ENCODE measurements at regions not wholly inside any gene's neighbourhood (a gene's known extent, or its start where the extent isn't known, plus 50 kb on each side); places are given as distances from the start of the nearest gene placed in this dataset.

- DNase-seq, result no peak
Observed at GRCh38 chr15:97446138-97446537, 514.4 kb upstream of the ARRDC4 start.

DNA sequence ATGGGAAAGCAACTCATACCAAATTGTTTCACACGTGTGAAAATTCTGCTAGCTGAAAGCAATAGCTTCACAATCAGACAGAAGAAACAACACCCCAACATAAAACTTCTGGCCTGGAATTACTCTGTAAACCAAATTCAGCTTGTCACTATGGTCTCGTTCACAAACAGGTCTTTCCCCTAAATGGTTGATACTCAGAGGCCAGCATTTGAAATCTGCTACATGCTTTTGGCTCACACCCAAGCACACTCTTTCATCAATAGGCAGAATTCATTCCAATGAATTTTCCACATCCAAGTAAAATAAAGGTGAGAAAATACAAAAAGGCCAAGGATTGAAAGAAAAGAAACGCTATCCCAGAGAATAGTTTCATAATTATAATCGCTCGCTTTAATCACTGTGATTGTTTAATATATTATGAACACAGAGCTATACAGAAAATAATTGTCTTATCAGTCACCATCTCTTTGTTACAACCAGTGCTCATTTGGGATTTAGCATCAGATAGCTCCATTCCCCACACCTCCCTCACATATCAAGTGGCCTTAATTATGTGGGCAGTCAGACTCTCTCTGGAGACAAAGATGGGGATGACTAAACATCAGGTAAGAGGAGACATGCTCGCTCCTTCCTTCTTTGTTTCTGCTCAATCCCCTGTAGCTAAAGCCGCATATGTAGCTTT is 503.8 kb upstream of the ARRDC4 start:
- no peak for DNase-seq

DNA sequence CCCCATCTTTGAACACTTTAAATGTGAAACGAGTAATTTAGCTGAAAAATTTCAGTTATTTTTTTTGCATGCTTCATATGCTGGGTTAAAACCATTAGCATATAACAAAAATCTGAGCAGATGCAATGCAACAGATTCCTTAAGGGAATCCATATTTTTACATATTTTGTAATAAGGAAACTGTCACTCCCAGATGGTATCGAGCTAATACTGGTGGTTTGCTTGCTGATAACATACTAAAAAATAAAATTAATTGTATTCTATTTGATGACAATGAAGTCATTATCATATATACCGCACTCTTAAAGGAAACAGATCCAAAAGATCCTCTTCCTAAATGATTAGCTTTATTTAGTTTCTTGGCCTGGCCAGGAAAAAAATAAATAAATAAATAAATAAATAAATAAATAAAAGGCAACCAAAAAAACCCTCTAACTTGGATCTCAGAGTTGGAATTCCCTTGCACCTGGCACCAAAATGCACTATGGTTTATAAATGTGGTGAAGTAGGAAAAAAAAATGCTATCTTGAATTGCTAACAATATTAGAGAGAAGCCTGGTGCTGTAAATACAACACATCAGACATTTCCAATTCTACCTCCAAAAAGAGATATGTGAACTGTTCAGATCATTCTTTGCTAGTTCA is 503.2 kb upstream of the ARRDC4 start:
- no peak for DNase-seq

GRCh38 chr15:97459771-97460170 is 500.7 kb upstream of the ARRDC4 start:
- DNase-seq, result no peak

- DNase-seq, result no peak
Observed at GRCh38 chr15:97461226-97461625, 499.3 kb upstream of the ARRDC4 start.

- DNase-seq, result no peak
Observed at GRCh38 chr15:97463696-97464095, 496.8 kb upstream of the ARRDC4 start.

- DNase-seq, result no peak
Observed at GRCh38 chr15:97470417-97470816, 490.1 kb upstream of the ARRDC4 start.

DNA sequence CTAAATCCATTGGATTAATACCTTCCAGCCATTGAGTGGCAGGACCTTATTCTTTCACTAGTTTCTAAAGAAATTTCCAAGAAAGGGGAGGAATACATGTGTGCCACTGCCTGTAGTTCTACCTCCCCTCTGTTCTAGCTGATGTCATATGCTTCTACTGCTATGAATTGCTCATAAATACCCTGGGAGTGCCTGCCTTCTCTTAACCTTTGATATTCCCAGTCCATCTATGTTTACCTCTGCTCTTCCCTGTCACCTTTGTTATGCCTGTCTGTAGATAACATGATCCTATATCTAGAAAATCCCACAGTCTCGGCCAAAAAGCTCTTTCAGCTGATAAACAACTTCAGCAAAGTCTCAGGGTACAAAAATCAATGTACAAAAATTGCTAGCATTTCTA is 486.9 kb upstream of the ARRDC4 start:
- no peak for DNase-seq

- no peak for DNase-seq
Observed at GRCh38 chr15:97479957-97480356, 480.5 kb upstream of the ARRDC4 start.

- DNase-seq, result no peak
Observed at GRCh38 chr15:97482521-97482920, 478.0 kb upstream of the ARRDC4 start.

DNA sequence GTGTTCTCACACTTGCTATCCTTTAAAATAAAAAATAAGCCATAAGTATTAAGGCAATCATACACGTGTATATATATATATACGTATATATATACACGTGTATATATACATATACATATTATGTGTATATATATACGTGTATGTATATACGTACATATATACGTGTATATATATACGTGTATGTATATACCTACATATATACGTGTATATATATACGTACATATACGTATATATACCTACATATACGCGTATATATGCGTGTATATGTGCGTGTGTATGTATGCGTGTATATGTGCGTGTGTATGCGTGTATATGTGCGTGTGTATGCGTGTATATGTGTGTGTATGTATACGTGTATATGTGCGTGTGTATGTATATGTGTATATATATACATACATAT is 477.3 kb upstream of the ARRDC4 start:
- DNase-seq, result no peak

DNA sequence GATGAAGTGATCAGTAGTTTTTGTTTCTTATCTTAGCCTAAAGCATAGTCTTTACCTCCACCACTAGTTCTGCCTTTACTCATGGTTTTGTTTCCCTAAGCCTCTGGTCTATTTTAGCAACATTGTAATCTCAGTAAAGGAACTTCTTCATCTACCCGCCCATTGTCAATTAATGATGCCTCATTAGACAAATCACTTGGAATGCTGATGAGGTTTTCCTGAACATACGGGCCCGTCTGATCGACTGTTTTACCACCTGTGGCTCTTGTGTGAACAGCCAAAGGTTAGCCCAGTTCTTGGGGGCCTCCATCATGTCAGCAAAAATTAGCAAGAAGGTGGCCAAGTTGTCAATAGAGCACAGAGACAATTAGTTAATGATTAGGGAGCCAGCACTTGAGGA is 470.1 kb upstream of the ARRDC4 start:
- DNase-seq, result no peak

DNA sequence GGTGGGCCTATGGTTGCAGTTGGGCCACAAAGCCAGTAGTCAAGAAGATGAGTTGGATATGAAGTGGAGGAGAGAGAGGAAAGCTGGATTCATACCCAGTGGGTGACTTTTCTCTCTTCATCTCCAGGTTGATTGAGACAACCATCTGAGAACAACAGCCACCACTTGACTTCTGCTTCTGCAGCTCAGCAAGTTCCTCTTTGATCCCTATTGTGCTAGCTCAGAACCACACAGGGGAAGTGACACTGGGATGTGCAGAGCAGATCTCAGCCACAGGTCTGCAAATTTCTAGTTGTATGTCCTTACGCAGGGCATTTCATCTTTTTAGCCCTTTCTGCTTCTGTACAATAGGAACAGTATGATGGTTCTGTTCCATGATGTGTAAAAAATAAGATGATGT is 459.2 kb upstream of the ARRDC4 start:
- no peak for DNase-seq

DNA sequence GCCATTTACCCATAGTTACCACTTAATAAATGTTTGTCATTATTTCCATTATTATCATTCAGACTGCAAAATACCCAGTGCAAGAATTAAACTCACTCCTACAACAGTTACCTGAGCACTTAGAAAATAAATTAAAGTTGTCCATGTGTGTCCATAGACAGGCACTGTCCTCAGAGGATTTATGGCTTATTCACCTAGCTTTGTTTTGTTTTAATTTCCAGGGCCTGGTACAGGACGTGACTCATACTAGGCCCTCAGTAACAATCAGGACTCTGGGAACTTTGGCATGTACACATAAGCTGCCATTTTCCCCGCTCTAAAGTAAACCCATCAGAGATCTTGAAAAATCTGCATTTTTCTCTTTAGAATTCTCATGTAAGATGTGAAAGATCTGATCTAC is 458.5 kb upstream of the ARRDC4 start:
- DNase-seq, result no peak

DNA sequence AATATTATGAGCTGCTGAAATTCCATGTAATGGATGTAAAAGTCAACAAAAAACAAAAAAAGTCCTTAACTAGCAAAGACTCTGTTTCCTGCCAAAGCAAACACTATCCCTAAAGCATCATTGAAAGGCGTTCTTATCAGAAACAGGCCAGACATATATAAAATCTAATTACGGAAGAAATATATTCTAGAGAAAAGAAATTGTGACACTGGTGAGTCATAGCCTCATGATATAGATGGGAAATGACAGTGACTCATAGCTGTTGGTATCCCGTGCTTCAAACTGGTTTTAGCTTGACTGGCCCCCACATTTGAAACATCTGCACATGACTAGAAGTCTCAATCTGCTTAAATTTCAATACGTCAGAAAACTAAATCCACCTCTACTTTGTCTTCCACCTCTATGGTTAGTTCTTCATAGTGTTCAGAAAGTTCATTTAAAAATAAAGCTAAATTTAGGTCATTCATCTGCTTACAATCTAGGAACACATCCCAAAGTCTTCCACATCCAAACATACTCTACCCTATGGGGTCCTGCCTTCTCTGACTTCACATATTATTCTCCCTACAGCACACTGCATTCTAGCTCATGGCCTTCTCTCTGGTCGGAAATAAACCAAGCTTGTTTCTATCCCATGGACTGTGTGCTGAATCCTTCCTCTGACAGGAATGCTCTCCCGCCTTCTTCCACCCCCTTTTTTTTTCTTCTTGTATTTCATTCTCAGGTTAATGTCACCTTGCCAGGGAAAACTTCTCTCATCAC is 456.3 kb upstream of the ARRDC4 start:
- DNase-seq, result no peak

DNA sequence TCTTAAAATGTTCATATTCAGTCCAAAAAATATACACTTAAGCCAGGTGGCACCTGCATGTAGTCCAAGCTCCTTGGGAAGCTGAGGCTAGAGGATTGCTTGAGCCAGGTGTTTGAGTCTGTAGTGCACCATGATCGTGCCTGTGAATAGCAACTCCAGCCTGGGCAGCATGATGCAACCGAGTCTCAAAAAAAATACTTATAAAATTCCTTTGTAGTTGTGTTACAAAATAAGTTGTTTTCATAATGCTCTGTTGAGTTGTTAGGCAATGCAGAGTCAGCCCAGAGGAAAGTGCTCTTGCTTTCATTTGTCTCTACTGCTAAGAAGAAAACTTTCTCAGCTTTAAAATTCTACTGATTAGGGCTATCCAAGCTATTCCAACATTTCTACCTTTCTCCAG is 442.8 kb upstream of the ARRDC4 start:
- no peak for DNase-seq

DNA sequence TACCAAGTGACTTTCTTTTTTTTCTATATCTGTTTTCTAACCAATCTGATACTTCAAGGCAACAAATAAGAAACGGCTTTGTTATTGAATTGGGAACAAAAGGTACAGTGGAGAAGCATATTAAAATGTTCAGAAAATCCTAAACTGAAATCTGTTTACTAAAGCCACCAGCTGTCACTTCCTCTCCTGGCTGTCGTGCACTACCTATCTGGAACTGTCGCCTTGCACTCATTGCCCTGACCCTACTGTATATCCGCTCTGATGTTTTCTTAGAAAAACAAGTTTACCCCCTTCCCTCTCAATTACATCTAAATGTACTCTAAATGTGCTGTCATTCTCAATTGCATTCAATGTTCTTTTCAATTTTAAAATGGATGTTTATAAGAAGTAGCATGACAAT is 439.8 kb upstream of the ARRDC4 start:
- DNase-seq, result no peak

DNA sequence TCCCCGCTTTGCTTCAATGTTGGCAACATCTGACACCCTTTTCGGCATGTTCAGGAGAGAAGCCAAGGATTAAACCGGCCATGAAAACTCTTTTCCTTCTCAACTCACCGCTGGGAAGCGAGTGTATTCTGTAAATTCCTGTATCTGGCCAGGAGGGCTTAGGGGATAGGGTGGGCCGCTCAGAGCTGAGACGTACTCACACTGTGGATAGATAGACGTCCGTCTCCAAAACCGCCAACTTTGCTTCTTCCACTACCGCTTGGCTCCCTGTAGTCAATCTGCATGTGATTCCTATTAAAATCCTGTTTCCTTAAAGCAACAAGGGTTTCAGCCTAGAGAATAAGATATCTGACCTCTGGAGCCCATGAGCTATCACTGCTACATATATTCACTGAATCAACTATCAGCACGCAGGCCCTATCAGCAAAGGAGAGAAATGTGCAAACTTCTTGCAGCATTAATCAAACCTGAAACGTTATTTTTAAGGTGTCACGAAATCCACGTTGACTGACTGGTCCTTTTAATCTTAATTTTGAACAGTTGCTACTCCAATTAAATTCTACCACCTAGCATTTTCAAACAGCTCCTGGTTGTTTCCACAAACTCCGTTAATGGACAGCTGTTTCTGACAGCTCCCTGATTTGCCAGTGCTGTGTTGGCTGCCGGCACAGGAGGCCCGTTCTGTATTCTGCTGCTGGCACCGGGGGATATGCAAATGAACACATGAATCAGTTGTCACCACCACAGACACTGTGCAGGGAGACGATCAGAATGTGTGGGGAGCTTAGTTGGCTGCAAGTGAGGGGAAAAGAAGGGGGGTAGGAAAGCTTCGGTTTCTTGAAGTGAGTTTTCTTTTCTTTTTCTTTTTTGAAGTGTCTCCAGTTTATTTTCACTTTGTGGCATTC is 438.9 kb upstream of the ARRDC4 start:
- peak; percentile 2 for DNase-seq

GRCh38 chr15:97522347-97522746 is 438.2 kb upstream of the ARRDC4 start:
- DNase-seq, result no peak

DNA sequence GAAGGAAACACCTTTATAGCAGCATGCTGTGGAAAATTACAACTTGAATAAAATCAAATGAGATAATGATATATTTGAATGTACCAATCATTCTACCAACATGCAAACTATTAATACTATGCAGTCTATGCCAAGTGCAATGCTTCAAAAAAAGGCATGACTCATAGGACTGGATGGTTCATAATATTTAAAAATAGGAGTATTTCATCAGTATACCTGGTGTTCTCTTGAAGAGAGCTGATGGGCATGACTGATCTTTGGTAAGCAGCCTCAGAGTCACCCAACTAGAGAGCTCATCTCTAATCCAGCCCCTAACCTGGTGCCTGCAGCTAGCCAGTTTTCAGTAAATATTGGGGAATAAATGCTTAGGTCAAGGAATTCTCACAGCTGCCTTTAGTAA is 434.7 kb upstream of the ARRDC4 start:
- no peak for DNase-seq

- no peak for DNase-seq
Observed at GRCh38 chr15:97528238-97528637, 432.3 kb upstream of the ARRDC4 start.

DNA sequence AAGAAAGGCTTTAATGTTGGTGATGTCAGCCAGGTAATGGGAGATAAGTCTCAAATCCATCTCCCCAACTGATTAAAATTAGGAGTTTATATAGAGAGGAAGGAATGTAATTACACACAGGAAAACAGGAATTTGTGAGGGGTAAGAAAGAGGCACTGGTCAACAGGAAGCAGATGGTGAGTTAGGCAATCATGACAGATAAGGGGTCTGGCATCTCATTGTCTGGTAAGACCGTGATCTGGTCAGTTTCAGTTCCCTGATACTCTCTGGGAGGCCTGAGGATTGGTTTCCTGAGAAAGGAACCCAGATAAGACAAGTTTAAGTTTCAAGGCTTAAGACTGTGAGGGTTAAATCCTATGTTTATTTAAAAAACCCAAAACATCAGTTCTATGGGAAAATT is 414.7 kb upstream of the ARRDC4 start:
- DNase-seq, result no peak

GRCh38 chr15:97547381-97547780 is 413.1 kb upstream of the ARRDC4 start:
- no peak for DNase-seq

Measured in midbrain (tissue), 1 donor.